ENCODE measurements at regions not wholly inside any gene's neighbourhood (a gene's known extent, or its start where the extent isn't known, plus 50 kb on each side); places are given as distances from the start of the nearest gene placed in this dataset.
"Not testable (repeated sequence)": the region's sequence is repeated elsewhere in the genome, so short reads cannot be mapped to it uniquely, and the experiment has no call there.

DNA sequence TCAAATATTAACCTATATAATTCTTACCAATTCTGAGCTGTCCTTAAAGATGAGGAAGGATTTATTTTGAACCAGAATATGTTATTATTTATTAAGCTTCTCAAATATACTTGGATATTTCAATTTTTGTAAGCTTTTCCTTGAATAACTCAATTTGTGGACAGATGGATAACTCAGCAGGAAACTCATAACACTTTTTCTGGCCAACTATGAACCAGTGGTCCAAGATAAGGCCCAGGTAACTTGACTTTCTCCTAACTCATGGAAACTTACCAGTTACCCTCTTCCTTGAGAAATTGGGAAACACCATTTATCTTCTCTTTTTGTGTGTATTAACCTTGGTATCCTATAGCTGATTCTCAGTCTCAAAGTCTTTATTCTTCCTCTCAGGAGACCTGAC is 427.5 kb upstream of the SYNCRIP start:
- no peak for DNase-seq

DNA sequence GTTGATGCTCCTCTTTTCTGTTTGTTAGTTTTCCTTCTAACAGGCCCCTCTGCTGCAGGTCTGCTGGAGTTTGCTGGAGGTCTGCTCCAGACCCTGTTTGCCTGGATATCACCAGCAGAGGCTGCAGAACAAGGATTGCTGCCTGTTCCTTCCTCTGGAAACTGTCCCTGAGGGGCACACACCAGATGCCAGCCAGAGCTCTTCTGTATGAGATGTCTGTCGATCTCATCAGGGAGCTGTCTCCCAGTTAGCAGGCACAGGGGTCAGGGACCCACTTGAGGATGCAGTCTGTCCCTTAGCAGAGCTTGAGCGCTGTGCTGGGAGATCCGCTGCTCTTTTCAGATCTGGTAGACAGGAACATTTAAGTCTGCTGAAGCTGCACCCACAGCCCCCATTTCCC is 422.3 kb upstream of the SYNCRIP start:
- DNase-seq: not testable (repeated sequence)

DNA sequence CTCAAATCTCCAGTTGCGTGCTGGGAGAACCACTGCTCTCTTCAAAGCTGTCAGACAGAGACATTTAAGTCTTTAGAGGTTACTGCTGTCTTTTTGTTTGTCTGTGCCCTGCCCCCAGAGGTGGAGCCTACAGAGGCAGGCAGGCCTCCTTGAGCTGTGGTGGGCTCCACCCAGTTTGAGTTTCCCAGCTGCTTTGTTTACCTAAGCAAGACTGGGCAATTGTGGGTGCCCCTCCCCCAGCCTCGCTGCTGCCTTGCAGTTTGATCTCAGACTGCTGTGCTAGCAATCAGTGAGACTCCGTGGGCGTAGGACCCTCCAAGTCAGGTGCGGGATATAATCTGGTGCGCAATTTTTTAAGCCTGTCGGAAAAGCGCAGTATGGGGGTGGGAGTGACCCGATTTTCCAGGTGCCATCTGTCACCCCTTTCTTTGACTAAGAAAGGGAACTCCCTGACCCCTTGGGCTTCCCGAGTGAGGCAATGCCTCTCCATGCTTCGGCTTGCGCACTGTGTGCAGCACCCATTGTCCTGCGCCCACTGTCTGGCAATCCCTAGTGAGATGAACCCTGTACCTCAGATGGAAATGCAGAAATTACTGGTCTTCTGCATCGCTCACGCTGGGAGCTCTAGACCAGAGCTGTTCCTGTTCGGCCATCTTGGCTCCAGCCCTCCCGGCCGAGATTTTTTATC is 414.8 kb upstream of the SYNCRIP start:
- not testable (repeated sequence) for DNase-seq

DNA sequence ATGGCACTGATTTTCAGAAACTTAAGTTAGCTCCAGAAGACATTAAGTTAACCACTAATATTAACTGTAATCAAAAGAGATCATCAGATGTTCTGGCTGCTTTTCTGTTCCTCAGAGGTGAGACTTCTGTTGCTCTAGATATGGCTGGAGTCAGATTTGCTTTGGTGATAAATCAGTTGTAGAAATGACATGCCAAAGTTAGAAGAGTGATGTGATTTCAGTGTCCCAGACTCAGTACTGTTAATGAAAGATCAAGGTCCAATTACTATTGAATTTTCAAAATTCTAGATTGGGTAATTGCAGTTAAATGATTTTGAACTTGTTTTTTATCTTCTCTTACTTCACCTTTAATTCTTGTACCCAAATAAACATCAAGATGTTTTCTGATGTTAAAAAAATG is 402.4 kb upstream of the SYNCRIP start:
- no peak for DNase-seq

DNA sequence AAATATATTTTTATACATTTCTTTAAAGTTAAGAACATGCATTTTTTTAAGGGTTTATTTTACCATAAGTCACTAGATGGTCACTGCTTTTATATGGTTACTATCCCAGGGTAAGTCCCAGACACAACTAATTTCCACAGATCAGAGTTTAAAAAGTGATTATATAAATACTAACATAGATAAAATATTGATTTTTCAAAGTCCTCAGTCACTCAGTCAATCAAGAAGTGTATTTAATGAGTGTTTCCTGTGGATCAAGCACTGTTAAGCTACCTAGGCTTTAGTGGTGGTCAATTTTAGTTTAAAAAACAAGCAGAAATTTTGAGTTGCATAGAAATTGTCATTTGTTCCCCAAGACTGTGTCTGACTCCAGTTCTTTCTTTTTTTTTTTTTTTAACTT is 399.5 kb upstream of the SYNCRIP start:
- DNase-seq: no peak

DNA sequence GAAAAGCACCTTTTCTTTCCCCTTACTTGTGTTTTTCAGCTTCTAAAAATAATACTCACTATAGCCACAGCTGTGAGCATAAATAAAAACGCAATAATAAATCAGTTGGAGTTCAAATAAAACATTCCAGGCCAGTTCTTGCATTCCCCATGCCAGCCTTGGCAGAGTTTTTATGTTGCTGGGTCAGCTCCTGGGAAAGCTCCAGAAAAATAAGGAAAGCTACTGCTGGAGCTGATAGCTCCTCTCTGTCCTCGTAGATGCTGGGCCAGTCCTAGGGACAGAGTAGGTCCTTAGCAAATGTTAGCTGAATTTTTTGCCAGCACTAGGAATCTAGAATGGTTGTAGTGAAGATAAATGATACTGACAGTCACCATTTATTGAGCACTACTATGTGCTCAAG is 389.0 kb upstream of the SYNCRIP start:
- peak; percentile 4 for DNase-seq

DNA sequence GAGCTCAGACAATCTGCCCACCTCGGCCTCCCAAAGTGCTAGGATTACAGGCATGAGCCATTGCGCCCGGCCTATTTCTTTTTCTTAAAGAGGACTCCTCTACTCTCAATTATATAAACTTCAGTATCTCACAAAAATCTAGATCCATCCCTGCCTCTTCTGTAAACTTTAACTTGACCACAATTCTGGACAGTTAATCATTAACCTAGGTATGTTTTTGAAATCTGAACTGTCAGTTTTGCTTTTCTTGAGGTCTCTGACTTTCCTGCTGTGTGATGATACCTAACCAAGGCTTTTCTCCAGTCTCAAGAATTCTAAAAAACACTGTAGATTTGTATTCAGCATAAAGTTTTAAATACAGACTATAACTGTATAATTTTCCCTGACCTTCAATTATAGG is 388.2 kb upstream of the SYNCRIP start:
- DNase-seq: no peak

DNA sequence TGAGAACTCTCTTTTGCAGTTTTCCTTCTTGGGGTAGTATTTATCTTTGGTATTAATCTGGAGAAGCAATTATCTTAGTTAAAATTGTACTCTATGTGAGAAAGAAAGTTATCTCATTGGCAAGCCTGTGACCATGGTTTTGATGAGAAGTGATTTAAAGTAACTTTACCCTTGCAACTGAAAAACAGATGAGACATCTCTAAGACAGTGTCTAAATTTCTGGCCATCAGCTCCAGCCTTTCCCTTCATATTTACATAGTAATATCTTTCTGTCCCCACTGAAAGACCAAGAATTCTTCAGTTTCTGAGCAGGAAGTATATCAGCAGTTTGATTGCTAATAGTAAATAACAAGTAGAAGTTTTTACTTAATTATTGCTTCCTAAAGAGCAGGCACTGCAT is 386.1 kb upstream of the SYNCRIP start:
- DNase-seq: no peak

DNA sequence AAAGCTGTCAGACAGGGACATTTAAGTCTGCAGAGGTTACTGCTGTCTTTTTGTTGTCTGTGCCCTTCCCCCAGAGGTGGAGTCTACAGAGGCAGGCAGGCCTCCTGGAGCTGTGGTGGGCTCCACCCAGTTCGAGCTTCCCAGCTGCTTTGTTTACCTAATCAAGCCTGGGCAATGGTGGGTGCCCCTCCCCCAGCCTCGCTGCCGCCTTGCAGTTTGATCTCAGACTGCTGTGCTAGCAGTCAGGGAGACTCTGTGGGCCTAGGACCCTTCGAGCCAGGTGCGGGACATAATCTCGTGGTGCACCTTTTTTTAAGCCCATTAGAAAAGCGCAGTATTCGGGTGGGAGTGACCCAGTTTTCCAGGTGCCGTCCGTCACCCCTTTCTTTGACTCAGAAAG is 384.2 kb upstream of the SYNCRIP start:
- DNase-seq: not testable (repeated sequence)

DNA sequence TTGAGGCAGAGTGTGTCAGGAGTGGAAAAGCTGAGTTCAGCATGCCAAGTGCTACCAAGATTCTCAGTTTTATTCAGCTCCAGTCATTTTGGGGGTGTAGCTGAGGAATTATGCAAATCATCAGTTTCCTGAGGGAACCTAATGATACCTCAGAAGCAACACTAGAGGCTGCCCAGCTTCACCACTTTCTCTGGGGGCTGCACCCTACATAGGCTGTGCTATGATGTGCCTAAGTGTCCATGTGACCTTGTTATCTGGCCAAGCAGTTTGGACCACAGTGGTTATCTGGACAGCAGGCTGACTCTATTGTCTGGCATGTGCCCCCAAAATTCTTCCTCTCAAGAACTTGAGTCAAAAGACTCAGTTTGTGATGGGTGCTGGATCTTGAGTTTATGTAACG is 374.6 kb upstream of the SYNCRIP start:
- no peak for DNase-seq

DNA sequence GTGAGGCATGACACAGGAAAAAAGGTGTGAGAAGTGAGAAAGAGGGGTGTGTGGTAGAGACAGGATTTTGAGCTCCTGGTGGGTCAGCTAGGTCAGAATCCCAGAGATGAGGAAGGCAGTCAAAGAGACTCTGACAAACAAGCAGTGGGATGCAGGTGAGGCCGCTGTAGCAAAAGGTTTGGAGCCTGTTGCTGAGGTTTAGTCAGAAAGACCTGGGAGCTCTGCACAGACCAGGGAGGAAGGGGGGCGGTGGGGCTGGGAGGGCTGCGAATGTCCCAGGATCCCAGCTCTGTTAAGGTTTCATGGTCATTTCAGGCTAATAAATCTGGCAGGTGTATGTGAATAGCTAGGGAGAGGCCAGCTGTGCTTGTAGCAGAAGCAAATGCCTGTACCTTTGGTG is 373.9 kb upstream of the SYNCRIP start:
- DNase-seq: no peak

DNA sequence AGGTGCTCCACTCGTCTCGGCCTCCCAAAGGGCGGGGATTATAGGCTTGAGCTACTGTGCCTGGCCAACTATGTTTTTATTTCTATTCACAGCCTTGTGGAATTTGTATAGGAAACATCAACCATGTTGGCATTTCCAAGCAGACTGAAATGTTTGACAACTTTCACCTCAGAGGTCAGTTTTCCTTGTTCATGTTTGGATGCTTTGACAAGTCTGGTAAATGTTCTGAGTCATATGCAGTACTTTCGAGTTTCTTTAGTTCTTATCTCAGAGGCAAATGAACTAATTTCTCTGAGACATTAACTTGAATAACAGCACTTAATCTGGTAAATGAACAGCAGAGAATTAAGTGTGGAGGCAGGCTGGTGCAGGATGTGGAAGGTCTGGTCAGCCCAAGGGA is 373.4 kb upstream of the SYNCRIP start:
- DNase-seq: no peak

DNA sequence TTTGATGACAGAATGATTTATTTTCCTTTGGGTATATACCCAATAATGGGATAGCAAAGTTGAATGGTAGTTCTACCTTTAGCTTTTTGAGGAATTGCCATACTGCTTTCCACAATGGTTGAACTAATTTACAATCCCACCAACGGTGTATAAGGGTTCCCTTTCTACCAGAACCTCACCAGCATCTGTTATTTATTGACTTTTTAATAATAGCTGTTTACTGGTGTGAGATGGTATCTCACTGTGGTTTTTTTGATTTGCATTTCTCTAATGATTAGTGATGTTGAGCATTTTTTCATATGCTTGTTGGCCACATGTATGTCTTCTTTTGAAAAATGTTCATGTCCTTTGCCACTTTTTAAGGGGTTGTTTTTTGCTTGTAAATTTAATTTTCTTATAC is 370.3 kb upstream of the SYNCRIP start:
- DNase-seq: not testable (repeated sequence)

DNA sequence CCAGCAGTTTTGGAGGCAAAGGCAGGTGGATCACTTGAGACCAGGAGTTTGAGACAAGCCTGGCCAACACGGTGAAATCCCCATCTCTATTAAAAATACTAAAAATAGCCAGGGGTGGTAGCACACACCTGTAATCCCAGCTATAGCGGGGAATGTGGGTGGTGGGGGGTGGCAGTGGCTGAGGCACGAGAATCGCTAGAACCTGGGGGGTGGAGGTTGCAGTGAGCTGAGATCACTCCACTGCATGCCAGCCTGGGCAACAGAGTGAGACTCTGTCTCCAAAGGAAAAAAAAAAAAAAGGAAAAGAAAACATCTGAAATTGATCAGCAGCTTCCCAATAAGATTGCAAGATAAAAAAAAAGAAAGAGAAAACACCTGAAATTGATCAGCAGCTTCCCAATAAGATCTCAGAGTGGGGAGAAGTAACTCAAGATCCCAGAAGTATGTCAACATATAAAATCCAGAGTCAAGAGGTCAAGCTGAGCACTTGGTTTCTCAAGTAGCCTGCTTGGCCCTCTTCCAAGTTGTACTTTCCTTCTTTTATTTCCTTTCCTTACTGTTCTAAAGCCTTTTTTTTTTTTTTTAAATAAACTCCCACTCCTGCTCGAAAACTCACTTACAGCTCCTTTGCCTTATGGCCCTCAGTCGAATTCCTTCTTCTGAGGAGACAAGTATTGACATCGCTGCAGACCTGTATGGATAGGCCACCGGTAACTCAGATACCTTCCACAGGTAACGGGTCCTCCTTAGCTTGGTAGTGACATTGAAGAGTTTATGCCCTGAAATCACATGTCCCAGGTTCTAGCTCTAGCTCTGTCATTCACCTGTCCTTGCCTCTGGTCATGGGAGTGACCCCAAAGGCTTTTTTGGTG is 368.5 kb upstream of the SYNCRIP start:
- DNase-seq: no peak

DNA sequence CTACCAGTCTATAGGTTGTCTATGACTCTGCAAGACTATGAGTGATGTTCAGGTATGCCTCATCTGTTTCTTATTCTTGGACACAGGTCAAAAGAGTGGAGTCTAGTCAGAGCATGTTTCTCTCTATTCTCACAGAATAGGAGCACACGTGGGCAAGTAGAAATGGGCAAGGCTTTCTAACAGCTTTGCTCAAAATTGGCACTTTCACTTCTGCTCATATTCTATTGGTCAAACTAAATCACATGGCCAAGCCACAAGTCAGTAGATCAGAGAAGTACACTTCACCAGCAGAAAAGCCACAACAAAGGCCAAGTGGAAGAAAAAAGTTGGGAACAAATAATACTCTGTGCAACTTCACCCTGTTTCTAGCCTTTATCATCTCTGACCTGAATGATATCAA is 354.5 kb upstream of the SYNCRIP start:
- DNase-seq: no peak

DNA sequence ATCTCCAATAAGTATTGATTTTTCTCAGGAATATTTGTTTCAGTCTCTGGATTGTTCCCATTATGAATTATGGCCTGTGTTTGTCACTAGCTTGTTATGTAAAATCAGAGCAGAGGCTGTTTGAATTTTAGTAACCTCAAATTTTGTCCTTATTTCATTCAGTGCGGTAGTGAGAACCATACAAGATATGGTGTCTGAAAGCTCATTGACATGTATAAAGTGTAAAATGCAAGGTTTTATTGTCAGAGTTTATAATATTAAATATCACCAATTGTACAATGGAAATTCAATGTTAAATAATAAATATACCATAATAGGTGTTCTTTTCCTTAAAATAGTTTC is 353.3 kb upstream of the SYNCRIP start:
- DNase-seq: no peak

DNA sequence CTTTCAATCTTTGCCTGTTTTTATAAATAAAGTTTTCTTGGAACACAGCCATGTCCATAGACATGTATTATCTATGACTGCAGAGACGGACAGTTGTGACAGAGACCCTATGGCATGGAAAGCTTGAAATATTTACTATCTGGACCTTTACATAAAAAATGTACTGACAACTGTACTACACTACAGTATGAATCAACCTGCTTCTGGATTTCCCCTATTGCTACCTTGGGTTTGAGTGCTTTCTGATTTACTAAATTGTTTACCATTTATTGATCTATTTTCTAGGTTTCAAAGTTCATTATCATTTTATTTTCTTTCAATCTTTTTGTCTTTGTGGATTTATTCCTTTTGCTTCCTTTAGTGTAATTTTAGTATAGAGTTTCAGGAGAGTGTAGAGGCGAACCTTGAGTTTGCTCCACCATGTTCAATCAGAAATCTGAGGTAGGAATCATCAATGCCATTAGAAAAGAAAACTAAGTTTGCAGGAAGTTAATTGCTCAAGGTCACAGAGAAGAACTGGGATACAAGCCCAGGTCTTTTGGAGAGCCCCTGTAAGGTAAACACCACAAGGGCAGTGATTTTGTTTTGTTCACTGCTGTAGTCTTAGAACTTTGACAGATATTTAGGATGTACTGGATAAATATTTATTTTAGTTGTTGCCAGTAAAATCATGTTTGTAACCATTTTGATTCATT is 352.8 kb upstream of the SYNCRIP start:
- DNase-seq: no peak

DNA sequence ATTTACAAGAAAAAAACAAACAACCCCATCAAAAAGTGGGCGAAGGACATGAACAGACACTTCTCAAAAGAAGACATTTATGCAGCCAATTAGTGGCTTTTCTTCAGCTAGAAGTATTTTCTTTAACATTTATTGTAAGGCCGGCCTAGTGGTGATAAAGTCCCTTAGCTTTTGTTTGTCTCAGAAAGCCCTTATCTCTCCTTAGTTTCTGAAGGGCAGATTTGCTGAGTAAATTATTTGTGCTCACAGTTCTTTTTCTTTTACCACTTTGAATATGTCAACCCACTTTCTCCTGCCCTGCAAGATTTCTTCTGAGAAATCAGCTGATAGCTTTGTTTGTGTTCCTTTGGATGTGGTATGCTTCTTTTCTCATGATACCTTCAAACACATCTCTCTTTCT is 344.0 kb upstream of the SYNCRIP start:
- DNase-seq: no peak

DNA sequence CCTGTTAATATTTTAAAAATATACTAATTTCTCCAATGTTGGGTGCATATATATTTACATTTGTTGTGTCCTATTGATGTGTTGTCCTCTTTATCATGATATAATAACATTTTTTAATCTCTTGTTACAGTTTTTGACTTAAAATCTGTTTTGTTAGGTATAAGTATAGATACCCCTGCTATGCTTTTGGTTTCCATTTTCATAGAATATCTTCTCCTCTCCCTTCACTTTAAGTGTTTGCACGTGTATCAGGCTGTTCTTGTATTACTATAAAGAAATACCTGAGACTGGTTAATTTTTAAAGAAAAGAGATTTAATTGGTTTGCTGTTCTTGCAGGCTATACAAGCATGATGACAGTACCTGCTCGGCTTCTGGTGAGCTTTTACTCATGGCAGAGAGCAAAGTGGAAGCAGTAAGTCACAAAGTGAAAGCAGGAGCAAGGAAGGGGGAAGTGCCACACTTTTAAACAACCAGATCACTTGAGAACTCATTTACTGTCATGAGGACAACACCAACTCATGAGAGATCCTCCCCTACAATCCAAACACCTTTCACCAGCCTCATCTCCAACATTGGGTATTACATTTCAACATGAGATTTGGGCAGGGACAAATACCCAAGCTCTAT is 340.5 kb upstream of the SYNCRIP start:
- DNase-seq: no peak

DNA sequence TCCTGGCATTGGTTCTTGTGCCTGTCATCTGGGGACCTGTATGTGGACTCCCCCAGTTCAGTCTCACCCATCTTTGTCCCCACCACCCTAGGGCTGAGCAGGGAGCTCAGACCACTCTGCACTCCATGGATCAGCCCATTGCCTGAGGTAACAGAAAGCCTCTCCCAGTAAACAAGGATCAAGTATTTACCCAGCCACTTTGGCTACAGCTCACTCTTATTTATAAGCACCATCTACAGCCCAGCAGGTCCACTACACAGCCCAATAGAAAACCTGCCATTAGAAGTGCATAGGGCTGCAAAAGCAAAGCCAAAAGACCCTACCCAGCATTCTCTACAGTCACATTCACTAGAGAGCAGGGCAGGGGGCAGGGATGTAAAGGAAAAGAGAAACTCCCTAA is 335.0 kb upstream of the SYNCRIP start:
- DNase-seq: no peak

DNA sequence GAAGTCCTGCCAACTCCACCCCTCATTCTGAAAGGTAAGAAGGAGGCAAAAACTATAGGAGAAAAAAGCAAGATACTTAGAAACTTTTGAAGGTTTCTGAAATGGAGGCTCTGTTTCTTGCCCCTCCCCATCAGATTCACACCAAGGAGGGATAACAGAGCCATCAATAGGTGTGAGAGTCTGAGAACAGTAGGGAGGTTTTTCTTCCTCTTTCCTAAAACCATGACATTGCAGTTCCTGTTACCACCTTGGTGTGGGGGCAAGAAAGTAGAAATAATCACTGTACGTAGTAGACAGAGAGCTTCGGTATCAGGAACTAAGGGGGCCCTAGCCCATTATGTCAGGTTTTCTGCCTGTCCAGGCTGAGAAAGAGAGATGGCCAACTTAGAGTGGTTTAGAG is 333.3 kb upstream of the SYNCRIP start:
- DNase-seq: no peak

DNA sequence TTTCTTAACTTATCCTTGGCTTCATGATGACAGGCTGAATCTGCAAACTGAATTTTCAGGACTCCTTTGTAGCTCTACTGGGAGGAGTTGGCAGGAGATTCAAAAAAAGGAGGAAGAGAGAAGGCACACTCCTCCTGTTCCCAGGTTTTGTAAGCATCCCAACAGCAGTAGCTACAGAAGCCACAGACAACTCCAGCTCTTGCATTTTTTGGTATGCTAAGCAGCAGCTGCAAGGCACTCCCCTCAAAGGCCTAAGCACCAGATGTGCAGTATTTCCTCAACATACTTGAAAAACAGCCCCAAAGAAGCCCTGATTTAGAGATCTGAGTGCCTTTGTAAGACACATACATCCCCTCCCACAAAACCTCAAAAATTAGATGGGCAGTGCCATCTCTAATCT is 328.6 kb upstream of the SYNCRIP start:
- DNase-seq: no peak

DNA sequence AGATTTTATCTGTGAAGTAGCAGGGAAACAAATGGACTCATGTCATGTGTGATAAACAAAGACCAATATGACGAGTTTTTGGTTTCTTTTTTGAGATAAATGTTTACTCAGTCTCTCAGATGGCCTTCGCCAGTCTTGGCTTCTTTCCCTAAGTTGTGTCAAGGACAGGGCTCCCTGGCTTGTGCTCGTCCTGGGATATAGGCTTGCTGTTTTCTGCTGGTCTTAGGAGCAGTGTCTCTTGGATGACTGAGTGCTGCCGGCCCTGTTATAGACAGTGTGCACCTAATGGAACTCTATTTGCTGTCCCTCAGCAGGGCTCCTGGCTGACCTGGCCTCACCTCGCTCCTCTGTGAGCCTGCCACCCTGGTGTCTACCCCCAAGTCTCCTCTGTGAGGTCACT is 324.1 kb upstream of the SYNCRIP start:
- DNase-seq: no peak
